ENCODE measurements at regions not wholly inside any gene's neighbourhood (a gene's known extent, or its start where the extent isn't known, plus 50 kb on each side); places are given as distances from the start of the nearest gene placed in this dataset.

DNA sequence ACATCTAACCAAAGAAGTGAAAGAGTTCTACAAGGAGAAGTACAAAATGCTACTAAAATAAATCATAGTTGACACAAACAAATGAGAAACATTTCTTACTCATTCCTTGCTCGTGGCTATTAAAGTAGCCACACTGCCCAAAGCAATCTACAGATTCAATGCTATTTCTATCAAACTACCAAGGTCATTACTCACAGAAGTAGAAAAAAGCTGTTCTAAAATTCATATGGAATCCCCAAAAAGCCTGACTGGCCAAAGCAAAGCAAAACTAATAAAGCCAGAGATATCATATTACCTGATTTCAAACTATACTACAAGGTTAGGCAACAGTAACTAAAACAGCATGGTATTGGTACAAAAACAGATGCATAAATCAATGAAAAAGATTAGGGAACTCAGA lies 305.6 kb downstream of the RPAP3 start:
- no peak overlapping the region for H3K56ac ChIP-seq (ENCODE audit: extremely low read depth, insufficient read depth, low read length)
- no TSS peak for BruUV-seq (replicated peaks)
- no peak overlapping the region for H3K4me2 ChIP-seq (ENCODE audit: low read depth, low read length)
- DNase-seq (peak; percentile 44), ATAC-seq (ENCODE audit: low read depth) (no peak)
- no peak overlapping the region for H3K9ac ChIP-seq (ENCODE audit: low read depth, low read length)
- TF ChIP-seq NFE2L2 (IDR thresholded peaks at IDR 0.05; ENCODE audit: low read depth, low read length) (no peak), FOS (IDR thresholded peaks at IDR 0.05; ENCODE audit: low read depth, low read length) (no peak), RFX5 (IDR thresholded peaks at IDR 0.05; ENCODE audit: low read depth, low read length) (no peak), RCOR1 (IDR thresholded peaks at IDR 0.05; ENCODE audit: insufficient replicate concordance, low read length) (no peak), CHD1 (IDR thresholded peaks at IDR 0.05; ENCODE audit: low read depth, low read length) (no peak), BHLHE40 (IDR thresholded peaks at IDR 0.05; ENCODE audit: low read depth, low read length) (no peak), RAD21 (IDR thresholded peaks at IDR 0.05; ENCODE audit: low read length) (no peak)
- TF ChIP-seq, protein P1, sequence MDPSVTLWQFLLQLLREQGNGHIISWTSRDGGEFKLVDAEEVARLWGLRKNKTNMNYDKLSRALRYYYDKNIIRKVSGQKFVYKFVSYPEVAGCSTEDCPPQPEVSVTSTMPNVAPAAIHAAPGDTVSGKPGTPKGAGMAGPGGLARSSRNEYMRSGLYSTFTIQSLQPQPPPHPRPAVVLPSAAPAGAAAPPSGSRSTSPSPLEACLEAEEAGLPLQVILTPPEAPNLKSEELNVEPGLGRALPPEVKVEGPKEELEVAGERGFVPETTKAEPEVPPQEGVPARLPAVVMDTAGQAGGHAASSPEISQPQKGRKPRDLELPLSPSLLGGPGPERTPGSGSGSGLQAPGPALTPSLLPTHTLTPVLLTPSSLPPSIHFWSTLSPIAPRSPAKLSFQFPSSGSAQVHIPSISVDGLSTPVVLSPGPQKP (IDR thresholded peaks at IDR 0.05; ENCODE audit: borderline replicate concordance, low read depth, low read length), result no peak
- TF ChIP-seq, protein P2, sequence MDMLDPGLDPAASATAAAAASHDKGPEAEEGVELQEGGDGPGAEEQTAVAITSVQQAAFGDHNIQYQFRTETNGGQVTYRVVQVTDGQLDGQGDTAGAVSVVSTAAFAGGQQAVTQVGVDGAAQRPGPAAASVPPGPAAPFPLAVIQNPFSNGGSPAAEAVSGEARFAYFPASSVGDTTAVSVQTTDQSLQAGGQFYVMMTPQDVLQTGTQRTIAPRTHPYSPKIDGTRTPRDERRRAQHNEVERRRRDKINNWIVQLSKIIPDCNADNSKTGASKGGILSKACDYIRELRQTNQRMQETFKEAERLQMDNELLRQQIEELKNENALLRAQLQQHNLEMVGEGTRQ (IDR thresholded peaks at IDR 0.05; ENCODE audit: low read depth, low read length), result no peak
- WGBS, 2 experiments (ENCODE audit: extremely low coverage in 2 of 2, insufficient read length in 1 of 2), result no CpG with 5 or more reads among the region's 1 CpG
- no peak overlapping the region for H3K27ac ChIP-seq (ENCODE audit: insufficient read depth, low read length)
- no peaks in the 10 kb centered on the region for H4K20me1 ChIP-seq (ENCODE audit: insufficient read depth, low read length)
- no peak overlapping the region for H4K8ac ChIP-seq (ENCODE audit: low read depth in 2 of 2, low read length in 2 of 2)
- POLR2A ChIA-PET (ENCODE audit: unreplicated experiment), result no interaction called here
- CTCF ChIA-PET, result no interaction called here
- H3K36me3 ChIP-seq (ENCODE audit: control insufficient read depth, insufficient read depth, low read length), result no peaks in the 10 kb centered on the region
- H2BK15ac ChIP-seq (ENCODE audit: low read depth, low read length), result no peak overlapping the region
- no peak overlapping the region for H3K14ac ChIP-seq (replicated peaks; ENCODE audit: low read depth, low read length)
- no peak overlapping the region for H3K4me3 ChIP-seq (ENCODE audit: insufficient read depth, low read depth, low read length)
- H3K18ac ChIP-seq (ENCODE audit: low read depth, low read length), result no peak overlapping the region
- H3K4me1 ChIP-seq (ENCODE audit: control insufficient read depth, insufficient read depth, low read length), result no peaks in the 10 kb centered on the region
- H3K4ac ChIP-seq (ENCODE audit: low read depth, low read length), result no peak overlapping the region
- no peaks in the 10 kb centered on the region for H3K79me1 ChIP-seq (ENCODE audit: low read depth in 1 of 2, low read length in 2 of 2)
- H2BK5ac ChIP-seq (ENCODE audit: low read depth, low read length, poor library complexity, severe bottlenecking), result no peak overlapping the region
- no peaks in the 10 kb centered on the region for H3K27me3 ChIP-seq (ENCODE audit: control insufficient read depth, insufficient read depth, low read length)
- in situ Hi-C loops (cut with MboI; ENCODE audit: low sequenced_read_pairs) (no loop called here), intact Hi-C loops (cut with micrococcal nuclease) (no loop called here), dilution Hi-C loops (cut with HindIII; ENCODE audit: low sequenced_read_pairs, unreplicated experiment) (no loop called here)
- H4K91ac ChIP-seq (ENCODE audit: insufficient read depth, low read depth, low read length), result no peak overlapping the region
- H2AK9ac ChIP-seq (replicated peaks; ENCODE audit: low read depth, low read length, poor library complexity), result no peak overlapping the region
- no peak overlapping the region for H4K5ac ChIP-seq (ENCODE audit: low read depth, low read length)
- no peak overlapping the region for H2BK120ac ChIP-seq (ENCODE audit: low read depth, low read length)
- no peak overlapping the region for H3K23ac ChIP-seq (ENCODE audit: low read depth, low read length)
- no peak overlapping the region for H2AFZ ChIP-seq (replicated peaks; ENCODE audit: low read length, poor library complexity)
- H2AK5ac ChIP-seq (ENCODE audit: low read depth, low read length), result no peak overlapping the region
- H3K9me3 ChIP-seq (ENCODE audit: control insufficient read depth, insufficient read depth, low read length), result peaks cover 5% of the 10 kb centered on the region; the same call in 1 of the 2 replicates
- no peak overlapping the region for H2BK20ac ChIP-seq (ENCODE audit: low read depth, low read length)
- H3K9me1 ChIP-seq (ENCODE audit: insufficient read depth, low read length), result no peaks in the 10 kb centered on the region
